ENCODE measurements at regions not wholly inside any gene's neighbourhood (a gene's known extent, or its start where the extent isn't known, plus 50 kb on each side); places are given as distances from the start of the nearest gene placed in this dataset.

DNA sequence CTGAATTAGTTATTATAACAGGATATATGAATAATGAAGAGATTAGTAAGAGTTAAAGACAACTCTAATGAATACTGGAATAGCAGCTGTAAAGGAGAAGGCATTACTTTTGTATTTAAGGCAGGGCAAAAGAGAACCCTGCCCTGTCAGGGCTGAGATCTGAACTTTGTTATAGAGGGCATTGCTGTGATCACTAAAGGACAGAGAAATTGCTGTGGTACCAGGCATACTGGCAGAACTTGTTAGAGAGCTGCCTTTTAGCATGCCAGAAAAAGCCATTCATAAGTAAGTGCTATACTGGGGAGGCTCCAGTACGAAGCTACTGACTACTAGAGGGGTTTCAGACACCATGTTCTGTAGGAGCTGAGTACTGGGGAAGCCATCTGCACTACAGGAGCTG is 481.8 kb downstream of the SEMA3D start:
- H3K27me3 Mint-ChIP-seq (ENCODE audit: insufficient read depth, low read depth, poor library complexity) = no peaks in the 10 kb centered on the region
- no peak overlapping the region for H3K4me3 Mint-ChIP-seq
- no peaks in the 10 kb centered on the region for H3K36me3 Mint-ChIP-seq (ENCODE audit: low read depth)
- Histone ChIP-seq H3K36me3 (ENCODE audit: insufficient read depth) (no peaks in the 10 kb centered on the region), H3K4me1 (ENCODE audit: insufficient read depth) (no peaks in the 10 kb centered on the region), H3K27me3 (ENCODE audit: insufficient read depth) (no peaks in the 10 kb centered on the region), H3K4me3 (no peak overlapping the region), H3K27ac (ENCODE audit: low read depth) (no peak overlapping the region), H3F3A (replicated peaks; ENCODE audit: low read depth) (no peaks in the 10 kb centered on the region), H3K9me2 (ENCODE audit: insufficient read depth) (no peaks in the 10 kb centered on the region; the same call in 1 of the 2 replicates), H3K79me2 (replicated peaks; ENCODE audit: insufficient read depth) (no peaks in the 10 kb centered on the region), H2AFZ (no peak overlapping the region), H4K20me1 (replicated peaks; ENCODE audit: insufficient read depth) (no peaks in the 10 kb centered on the region), H3K4me2 (no peak overlapping the region)
- no peaks in the 10 kb centered on the region; the same call in 2 of the 3 replicates for H3K9me3 Mint-ChIP-seq
- ATAC-seq = no peak
- H3K27ac Mint-ChIP-seq = no peak overlapping the region
- TF ChIP-seq, protein P1, sequence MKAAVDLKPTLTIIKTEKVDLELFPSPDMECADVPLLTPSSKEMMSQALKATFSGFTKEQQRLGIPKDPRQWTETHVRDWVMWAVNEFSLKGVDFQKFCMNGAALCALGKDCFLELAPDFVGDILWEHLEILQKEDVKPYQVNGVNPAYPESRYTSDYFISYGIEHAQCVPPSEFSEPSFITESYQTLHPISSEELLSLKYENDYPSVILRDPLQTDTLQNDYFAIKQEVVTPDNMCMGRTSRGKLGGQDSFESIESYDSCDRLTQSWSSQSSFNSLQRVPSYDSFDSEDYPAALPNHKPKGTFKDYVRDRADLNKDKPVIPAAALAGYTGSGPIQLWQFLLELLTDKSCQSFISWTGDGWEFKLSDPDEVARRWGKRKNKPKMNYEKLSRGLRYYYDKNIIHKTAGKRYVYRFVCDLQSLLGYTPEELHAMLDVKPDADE (IDR thresholded peaks at IDR 0.05) = no peak
- no peak for TF ChIP-seq NANOG (IDR thresholded peaks at IDR 0.05; ENCODE audit: borderline replicate concordance)
- no peak for TF ChIP-seq EZH2phosphoT487 (IDR thresholded peaks at IDR 0.05; ENCODE audit: unreplicated experiment)
- TF ChIP-seq STAT1 (IDR thresholded peaks at IDR 0.05; ENCODE audit: unreplicated experiment) = no peak
- TF ChIP-seq JUNB (IDR thresholded peaks at IDR 0.05; ENCODE audit: unreplicated experiment) = no peak
- DNase-seq (ENCODE audit: low spot score) = no peak
- no peaks in the 10 kb centered on the region for H3K4me1 Mint-ChIP-seq

DNA sequence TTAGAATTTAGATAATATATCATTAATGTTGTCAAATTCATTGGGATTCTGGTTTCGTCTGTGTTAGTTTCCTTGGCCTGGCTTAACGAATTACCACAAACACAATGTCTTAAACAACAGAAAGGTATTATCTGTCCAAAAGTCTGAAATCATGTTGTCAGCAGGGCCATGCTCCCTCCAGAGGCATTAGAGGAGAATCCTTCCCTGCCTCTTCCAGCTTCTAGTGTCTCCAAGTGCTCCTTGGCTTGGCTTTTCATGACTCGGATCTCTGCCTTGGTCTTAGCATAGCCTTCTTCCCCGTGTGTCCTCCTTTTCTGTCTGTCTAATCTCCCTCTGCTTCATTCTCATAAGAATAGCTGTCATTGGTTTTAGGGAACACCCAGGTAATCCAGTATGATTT is 482.5 kb downstream of the SEMA3D start:
- Histone ChIP-seq H3K4me2 (no peak overlapping the region), H3K4me1 (ENCODE audit: insufficient read depth) (no peaks in the 10 kb centered on the region), H4K20me1 (replicated peaks; ENCODE audit: insufficient read depth) (no peaks in the 10 kb centered on the region), H2AFZ (peak overlapping the region; percentile 61), H3K9me2 (ENCODE audit: insufficient read depth) (no peaks in the 10 kb centered on the region; the same call in 1 of the 2 replicates), H3K4me3 (no peak overlapping the region), H3K27me3 (ENCODE audit: insufficient read depth) (no peaks in the 10 kb centered on the region), H3F3A (replicated peaks; ENCODE audit: low read depth) (no peaks in the 10 kb centered on the region), H3K36me3 (ENCODE audit: insufficient read depth) (no peaks in the 10 kb centered on the region), H3K27ac (ENCODE audit: low read depth) (no peak overlapping the region), H3K79me2 (replicated peaks; ENCODE audit: insufficient read depth) (no peaks in the 10 kb centered on the region)
- DNase-seq (ENCODE audit: low spot score) (peak; percentile 21), ATAC-seq (peak; percentile 41; the same call in 2 of the 3 replicates)
- Mint-ChIP-seq H3K27ac (peak overlapping the region; percentile 55), H3K36me3 (ENCODE audit: low read depth) (no peaks in the 10 kb centered on the region), H3K4me1 (no peaks in the 10 kb centered on the region), H3K4me3 (no peak overlapping the region), H3K27me3 (ENCODE audit: insufficient read depth, low read depth, poor library complexity) (no peaks in the 10 kb centered on the region), H3K9me3 (no peaks in the 10 kb centered on the region; the same call in 2 of the 3 replicates)
- TF ChIP-seq, protein P2, sequence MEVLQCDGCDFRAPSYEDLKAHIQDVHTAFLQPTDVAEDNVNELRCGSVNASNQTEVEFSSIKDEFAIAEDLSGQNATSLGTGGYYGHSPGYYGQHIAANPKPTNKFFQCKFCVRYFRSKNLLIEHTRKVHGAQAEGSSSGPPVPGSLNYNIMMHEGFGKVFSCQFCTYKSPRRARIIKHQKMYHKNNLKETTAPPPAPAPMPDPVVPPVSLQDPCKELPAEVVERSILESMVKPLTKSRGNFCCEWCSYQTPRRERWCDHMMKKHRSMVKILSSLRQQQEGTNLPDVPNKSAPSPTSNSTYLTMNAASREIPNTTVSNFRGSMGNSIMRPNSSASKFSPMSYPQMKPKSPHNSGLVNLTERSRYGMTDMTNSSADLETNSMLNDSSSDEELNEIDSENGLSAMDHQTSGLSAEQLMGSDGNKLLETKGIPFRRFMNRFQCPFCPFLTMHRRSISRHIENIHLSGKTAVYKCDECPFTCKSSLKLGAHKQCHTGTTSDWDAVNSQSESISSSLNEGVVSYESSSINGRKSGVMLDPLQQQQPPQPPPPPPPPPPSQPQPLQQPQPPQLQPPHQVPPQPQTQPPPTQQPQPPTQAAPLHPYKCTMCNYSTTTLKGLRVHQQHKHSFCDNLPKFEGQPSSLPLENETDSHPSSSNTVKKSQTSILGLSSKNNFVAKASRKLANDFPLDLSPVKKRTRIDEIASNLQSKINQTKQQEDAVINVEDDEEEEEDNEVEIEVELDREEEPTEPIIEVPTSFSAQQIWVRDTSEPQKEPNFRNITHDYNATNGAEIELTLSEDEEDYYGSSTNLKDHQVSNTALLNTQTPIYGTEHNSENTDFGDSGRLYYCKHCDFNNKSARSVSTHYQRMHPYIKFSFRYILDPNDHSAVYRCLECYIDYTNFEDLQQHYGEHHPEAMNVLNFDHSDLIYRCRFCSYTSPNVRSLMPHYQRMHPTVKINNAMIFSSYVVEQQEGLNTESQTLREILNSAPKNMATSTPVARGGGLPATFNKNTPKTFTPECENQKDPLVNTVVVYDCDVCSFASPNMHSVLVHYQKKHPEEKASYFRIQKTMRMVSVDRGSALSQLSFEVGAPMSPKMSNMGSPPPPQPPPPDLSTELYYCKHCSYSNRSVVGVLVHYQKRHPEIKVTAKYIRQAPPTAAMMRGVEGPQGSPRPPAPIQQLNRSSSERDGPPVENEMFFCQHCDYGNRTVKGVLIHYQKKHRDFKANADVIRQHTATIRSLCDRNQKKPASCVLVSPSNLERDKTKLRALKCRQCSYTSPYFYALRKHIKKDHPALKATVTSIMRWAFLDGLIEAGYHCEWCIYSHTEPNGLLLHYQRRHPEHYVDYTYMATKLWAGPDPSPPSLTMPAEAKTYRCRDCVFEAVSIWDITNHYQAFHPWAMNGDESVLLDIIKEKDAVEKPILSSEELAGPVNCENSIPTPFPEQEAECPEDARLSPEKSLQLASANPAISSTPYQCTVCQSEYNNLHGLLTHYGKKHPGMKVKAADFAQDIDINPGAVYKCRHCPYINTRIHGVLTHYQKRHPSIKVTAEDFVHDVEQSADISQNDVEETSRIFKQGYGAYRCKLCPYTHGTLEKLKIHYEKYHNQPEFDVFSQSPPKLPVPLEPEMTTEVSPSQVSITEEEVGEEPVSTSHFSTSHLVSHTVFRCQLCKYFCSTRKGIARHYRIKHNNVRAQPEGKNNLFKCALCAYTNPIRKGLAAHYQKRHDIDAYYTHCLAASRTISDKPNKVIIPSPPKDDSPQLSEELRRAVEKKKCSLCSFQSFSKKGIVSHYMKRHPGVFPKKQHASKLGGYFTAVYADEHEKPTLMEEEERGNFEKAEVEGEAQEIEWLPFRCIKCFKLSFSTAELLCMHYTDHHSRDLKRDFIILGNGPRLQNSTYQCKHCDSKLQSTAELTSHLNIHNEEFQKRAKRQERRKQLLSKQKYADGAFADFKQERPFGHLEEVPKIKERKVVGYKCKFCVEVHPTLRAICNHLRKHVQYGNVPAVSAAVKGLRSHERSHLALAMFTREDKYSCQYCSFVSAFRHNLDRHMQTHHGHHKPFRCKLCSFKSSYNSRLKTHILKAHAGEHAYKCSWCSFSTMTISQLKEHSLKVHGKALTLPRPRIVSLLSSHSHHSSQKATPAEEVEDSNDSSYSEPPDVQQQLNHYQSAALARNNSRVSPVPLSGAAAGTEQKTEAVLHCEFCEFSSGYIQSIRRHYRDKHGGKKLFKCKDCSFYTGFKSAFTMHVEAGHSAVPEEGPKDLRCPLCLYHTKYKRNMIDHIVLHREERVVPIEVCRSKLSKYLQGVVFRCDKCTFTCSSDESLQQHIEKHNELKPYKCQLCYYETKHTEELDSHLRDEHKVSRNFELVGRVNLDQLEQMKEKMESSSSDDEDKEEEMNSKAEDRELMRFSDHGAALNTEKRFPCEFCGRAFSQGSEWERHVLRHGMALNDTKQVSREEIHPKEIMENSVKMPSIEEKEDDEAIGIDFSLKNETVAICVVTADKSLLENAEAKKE (CRISPR knock-in tag; IDR thresholded peaks at IDR 0.05) = no peak
- TF ChIP-seq, protein P3, sequence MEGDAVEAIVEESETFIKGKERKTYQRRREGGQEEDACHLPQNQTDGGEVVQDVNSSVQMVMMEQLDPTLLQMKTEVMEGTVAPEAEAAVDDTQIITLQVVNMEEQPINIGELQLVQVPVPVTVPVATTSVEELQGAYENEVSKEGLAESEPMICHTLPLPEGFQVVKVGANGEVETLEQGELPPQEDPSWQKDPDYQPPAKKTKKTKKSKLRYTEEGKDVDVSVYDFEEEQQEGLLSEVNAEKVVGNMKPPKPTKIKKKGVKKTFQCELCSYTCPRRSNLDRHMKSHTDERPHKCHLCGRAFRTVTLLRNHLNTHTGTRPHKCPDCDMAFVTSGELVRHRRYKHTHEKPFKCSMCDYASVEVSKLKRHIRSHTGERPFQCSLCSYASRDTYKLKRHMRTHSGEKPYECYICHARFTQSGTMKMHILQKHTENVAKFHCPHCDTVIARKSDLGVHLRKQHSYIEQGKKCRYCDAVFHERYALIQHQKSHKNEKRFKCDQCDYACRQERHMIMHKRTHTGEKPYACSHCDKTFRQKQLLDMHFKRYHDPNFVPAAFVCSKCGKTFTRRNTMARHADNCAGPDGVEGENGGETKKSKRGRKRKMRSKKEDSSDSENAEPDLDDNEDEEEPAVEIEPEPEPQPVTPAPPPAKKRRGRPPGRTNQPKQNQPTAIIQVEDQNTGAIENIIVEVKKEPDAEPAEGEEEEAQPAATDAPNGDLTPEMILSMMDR (conservative IDR thresholded peaks at IDR 0.05; ENCODE audit: low read depth in 2 of 2) = peak in 1 of 2 experiments; percentile 38; a peak in 2 of 4 replicates
- TF ChIP-seq CREB1 (CRISPR knock-in tag; IDR thresholded peaks at IDR 0.05; ENCODE audit: low read depth) = no peak

Data from GM23338 (cell line).